ENCODE measurements at regions not wholly inside any gene's neighbourhood (a gene's known extent, or its start where the extent isn't known, plus 50 kb on each side); places are given as distances from the start of the nearest gene placed in this dataset.

GRCh38 chr18:10201659-10202058 lies 252.8 kb upstream of the APCDD1 start:
- H3K9me3 Mint-ChIP-seq: no peaks in the 10 kb centered on the region
- H3K27me3 Mint-ChIP-seq (ENCODE audit: insufficient read depth): peaks cover 22% of the 10 kb centered on the region
- no peak for DNase-seq
- H3K4me3 Mint-ChIP-seq: no peak overlapping the region
- H3K36me3 Mint-ChIP-seq (ENCODE audit: low read depth): no peaks in the 10 kb centered on the region
- H3K4me1 Mint-ChIP-seq (ENCODE audit: low read depth): peaks cover 7% of the 10 kb centered on the region; the same call in 1 of the 2 replicates
- no peak overlapping the region for H3K27ac Mint-ChIP-seq
- TF ChIP-seq CTCF (IDR thresholded peaks at IDR 0.05): no peak

DNA sequence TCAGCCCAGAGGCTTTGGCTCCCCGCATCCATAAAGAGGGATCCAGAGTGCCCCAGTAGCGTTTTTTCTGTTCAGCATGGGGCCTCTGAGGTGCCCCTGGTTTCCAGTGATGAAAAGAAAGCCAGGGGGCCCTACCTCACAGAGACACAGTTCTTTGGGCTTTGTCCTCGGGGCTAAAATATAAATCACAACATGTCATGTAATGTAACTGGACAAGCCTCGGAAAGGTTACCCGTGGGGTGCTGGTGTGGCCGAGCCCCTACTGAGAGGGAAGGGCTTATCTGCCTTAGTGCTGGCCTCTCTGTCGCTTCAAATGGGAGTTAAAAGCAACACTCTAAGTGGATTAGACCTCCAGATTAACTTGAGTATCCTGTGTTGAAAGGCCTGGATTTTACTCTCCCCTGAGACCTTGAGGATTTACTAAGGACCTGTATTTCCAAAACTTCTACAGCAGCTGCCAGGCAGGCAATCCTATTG lies 251.6 kb upstream of the APCDD1 start:
- no peaks in the 10 kb centered on the region for H3K4me1 Mint-ChIP-seq (ENCODE audit: low read depth)
- peaks cover 22% of the 10 kb centered on the region for H3K27me3 Mint-ChIP-seq (ENCODE audit: insufficient read depth)
- TF ChIP-seq CTCF (IDR thresholded peaks at IDR 0.05): no peak
- no peaks in the 10 kb centered on the region for H3K36me3 Mint-ChIP-seq (ENCODE audit: low read depth)
- H3K9me3 Mint-ChIP-seq: no peaks in the 10 kb centered on the region
- H3K4me3 Mint-ChIP-seq: no peak overlapping the region
- no peak overlapping the region for H3K27ac Mint-ChIP-seq
- no peak for DNase-seq

GRCh38 chr18:10205151-10205550 lies 249.3 kb upstream of the APCDD1 start:
- Mint-ChIP-seq H3K4me1 (ENCODE audit: low read depth) (no peaks in the 10 kb centered on the region), H3K4me3 (no peak overlapping the region), H3K36me3 (ENCODE audit: low read depth) (no peaks in the 10 kb centered on the region), H3K27me3 (ENCODE audit: insufficient read depth) (peaks cover 17% of the 10 kb centered on the region), H3K27ac (no peak overlapping the region), H3K9me3 (no peaks in the 10 kb centered on the region)
- DNase-seq: no peak
- no peak for TF ChIP-seq CTCF (IDR thresholded peaks at IDR 0.05)

DNA sequence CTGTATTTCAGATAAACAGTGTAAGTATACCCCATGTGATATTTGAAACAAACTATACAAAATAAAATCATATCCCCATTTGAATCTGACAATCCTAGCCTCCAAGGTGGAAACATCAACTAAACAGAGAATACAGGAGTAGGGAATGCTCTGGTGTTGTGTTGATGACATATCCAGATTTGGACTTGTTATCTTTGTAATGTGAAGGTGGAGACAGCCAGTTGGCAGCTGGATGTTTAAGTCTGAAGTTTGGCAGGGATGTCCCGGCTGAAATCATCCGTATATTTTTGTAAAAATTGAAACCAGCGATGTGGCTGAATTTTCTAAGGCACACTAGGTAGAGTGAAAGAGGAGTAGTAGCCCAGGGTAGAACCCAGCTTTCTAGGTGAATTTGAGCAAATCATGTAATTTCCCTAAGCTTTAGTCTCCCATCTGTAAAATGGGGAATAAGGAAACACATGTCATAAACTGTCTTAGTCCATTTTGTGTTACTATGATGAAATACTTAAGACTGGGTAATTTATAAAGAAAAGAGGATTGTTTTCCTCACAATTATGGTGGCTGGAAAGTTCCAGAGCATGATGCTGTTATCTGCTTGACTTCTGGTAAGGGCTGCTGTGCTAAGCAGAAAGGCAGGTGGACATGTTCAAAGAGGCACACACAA lies 246.6 kb upstream of the APCDD1 start:
- Mint-ChIP-seq H3K27me3 (ENCODE audit: insufficient read depth) (peaks cover 19% of the 10 kb centered on the region), H3K27ac (no peak overlapping the region), H3K4me3 (no peak overlapping the region), H3K9me3 (no peaks in the 10 kb centered on the region), H3K36me3 (ENCODE audit: low read depth) (no peaks in the 10 kb centered on the region), H3K4me1 (ENCODE audit: low read depth) (no peaks in the 10 kb centered on the region)
- DNase-seq: no peak
- no peak for TF ChIP-seq CTCF (IDR thresholded peaks at IDR 0.05)

- Mint-ChIP-seq H3K4me3 (no peak overlapping the region), H3K27me3 (ENCODE audit: insufficient read depth) (peaks cover 17% of the 10 kb centered on the region), H3K36me3 (ENCODE audit: low read depth) (no peaks in the 10 kb centered on the region), H3K9me3 (no peaks in the 10 kb centered on the region), H3K4me1 (ENCODE audit: low read depth) (no peaks in the 10 kb centered on the region), H3K27ac (no peak overlapping the region)
- no peak for DNase-seq
- no peak for TF ChIP-seq CTCF (IDR thresholded peaks at IDR 0.05)
These were observed 245.1 kb upstream of the APCDD1 start for GRCh38 chr18:10209302-10209701.
